HG03280 (cell line): ENCODE measurements at regions not wholly inside any gene's neighbourhood (a gene's known extent, or its start where the extent isn't known, plus 50 kb on each side); places are given as distances from the start of the nearest gene placed in this dataset.

Experiments used
- ATAC-seq: cut with Tn5 transposase; IDR thresholded peaks from one replicate; pipeline ENCODE4 v1.9.1; 2021; ENCODE audit warnings: mild to moderate bottlenecking, moderate library complexity; ENCODE audit not compliant: unreplicated experiment

DNA sequence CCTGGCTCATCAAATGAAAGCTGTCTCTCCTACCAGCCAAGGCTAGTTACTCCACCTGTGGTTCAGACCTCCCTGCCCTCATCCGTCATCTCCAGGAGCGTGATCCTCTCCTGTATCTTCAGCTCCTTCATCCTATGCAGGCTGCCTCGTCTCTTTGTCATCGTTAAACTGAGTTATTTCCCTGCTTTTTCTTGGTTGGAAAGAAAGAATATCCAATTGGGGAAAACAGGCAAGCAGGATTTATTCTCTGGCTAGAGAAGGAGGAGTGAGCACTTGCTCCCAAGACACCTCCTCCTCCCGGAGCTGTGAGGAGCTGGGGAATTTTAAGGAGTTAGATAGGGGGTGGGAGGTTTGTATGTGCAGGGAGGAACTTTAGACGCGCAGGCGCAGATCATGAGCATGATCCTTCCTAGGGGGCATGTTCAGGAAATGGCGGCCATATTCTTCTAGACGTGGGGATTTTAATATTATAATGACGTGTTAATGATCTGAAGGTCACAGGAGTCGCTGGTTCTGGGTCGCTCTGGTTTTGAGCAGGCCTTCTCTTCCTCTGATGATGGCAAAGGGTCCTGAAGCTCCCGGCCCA, 156.4 kb upstream of the KL start:
- no peak for ATAC-seq

DNA sequence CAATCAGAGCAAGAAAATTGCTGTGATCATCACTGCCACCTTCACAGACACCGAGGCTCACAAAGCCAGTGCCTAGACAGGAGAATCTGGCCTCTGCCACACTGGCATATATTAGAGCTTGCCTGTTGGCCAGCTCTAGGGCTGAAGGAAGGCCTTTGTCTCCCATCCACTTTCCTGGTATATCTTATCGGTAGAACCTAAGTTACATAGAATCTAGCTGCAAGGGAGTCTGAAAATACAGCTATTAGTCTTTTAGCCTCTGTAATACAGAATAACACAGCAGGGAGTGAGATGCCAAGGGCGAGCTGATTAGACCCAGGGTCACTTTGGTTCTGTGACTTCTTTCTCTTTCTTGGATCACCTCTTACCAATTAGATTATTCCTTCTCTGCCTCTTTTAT, 154.9 kb upstream of the KL start:
- ATAC-seq = no peak

DNA sequence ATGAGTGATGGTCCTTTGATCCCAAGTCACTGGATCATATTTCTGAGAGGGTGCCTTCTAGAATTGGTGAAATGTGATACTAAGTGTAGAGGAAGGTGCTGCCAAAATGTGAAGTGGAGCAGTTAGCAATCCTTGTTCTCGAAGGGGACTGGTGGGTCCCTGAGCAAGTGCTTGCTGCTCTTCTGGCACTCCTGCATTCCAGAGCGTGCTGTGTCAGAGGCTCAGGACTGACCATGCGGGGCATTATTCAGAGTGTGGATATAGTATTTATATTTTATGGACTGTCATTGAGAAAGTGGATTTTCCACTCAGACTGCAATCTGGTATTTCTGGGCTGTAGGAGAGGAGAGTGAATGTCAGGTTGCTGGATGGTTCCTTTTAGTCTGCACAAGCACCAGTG, 152.6 kb upstream of the KL start:
- ATAC-seq = no peak

DNA sequence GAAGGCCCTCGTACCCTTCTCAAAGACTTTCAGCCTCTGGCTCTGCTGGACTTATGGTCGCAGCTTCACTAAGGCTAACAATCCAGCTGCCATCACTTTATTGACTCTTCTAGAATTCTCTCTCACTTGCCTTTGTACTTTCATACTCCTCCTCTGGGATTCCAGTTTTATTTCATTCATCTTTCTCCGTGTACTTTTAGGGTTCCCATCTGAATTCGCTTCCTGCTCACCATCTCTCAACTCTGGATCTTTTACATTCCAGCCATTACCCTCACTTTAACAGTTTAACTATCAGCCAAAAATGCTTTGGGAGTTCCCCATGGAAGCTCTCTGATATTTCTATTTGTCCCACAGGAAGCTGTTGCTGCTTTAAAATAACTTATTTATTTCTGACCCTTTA, 149.3 kb upstream of the KL start:
- no peak for ATAC-seq

DNA sequence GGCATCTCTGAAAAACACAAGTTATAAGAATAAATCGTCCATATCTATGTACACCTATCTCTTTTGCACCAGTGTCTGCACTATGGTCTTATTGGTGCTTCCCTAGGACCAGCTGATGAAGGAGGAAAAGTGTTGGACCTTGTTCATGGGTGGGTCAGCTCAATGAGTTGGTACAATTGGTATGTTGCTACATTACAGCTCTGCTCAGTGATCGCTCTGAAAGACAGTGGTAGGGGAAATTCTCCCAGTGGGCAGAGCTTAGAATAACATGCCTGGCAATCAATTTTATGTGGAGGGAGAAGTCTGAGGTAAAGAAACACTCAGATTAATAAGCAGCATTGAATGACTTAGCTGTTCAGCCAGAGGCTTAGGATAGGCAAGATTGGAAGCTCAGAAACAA, 138.7 kb upstream of the KL start:
- ATAC-seq = no peak

DNA sequence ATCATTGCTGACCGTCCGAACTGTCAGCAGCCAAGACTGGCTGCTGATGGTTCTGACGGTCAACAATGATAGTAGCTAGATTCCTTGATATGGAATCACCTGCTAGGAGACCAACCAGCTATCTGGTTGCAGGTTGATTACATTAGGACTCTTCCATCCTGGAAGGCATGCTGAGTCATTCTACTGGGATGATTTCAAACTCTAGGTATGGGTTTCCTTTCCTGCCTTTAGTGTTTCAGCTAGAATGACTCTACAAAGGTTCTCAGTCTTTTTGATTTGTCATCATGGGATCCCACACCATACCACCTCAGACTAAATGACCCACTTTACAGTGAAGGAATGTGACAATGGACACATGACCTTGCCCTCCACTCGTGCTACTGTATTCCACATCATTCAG, 138.1 kb upstream of the KL start:
- ATAC-seq = no peak

DNA sequence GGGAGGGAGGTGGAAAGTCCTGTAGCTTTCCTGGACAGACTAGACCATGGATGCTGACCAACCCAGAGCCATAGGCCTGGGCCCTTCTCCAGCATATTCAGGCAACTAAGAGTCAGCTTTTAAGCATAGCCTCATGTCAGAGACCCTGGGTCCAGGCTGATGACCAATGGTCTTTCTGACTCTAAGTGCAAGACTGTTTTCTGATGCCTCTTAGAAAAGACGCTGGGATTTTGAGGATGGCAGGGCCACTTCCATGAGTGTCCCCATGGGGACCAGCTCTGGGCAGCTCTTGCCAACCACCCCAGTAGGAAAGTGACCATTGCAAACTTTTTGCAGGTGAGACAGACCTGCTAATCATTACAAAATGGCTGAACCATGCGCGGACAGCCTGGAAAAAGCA, 135.6 kb upstream of the KL start:
- ATAC-seq = no peak

DNA sequence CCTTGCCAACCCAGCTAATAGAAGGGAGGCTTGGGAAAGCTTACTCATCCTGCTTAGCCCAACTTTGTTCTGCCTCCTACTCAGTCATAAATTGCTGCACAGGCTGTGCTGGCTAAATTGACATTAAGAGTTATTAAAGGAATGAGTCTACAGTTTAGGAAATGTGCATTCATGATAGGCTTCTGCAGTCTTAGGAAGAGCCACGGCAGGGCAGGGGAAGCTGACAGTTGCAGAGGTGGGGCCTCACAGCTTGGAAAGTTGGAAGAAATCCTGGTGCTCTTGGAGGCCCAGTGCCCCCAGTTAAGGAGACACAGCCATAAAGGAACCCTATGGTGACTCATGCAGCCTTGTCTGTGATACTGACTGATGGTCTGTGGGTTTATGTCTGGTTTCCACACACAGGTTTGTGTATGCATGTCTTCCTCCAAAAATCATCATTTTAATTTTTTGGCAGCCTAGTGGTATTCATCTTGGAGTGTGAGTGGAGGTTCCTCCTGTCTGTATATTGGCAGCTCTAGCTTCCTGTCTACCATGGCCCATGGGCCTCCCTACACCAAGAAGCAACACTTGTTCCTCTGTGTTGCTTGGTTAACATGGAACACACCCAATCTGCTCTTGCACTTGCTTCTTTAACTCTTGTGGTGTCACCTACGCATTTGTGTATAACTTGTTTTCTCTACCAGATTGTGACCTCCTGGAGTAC, 135.0 kb upstream of the KL start:
- no peak for ATAC-seq

DNA sequence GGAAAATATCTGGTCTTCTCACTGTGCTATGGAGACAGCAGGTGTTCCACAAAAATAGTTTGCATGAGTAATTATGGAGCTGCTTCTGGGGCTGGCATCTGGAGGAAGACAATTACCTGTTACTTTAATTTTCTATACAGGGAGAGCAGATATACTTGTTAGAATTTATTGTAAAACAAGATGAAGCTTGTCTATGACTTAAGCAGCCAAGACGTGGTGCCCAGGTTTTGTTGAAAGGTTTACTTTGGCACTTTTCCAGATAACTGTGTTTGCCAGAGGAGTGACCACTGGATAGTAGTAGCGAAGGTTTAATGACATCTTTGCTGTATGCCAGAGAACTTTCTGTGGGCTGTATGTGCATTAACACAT, 134.5 kb upstream of the KL start:
- ATAC-seq = no peak

DNA sequence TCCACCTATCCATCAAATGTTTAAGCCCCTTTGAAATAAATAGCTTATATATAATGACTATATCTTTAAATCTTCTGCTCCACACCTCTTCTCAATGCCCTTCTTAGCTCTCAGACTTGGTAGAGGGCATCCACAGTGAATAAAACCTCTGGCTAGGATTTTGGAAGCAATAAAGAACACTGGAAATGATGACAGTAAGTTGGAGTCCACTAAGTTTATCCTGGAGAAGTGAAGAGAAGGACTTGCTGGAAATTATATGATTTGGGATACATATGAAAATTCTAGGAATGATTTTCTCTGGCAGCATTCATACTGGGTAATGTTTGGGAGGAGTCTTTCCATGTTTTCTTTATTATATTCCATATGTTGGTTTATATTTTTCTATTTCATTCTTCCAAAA, 133.5 kb upstream of the KL start:
- ATAC-seq = no peak

DNA sequence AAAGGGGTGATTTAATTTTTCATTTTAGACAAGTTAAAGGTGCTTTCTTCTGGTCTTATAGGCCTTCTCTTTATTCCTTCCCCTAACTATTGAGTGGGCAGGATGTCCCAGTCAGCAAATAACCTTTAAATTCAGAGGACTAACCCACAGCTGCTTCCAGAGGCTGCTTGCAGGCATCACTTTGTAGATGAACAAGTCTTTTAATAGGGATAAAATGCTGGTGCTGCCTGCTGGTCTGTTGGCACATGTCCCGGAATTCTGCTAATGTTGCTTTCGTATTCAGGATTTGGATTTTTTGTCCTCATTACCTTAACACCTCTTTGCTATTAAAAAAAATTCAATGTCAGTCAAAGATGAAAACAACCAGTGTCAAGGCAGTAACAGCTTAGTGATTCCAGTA, 132.7 kb upstream of the KL start:
- no peak for ATAC-seq

DNA sequence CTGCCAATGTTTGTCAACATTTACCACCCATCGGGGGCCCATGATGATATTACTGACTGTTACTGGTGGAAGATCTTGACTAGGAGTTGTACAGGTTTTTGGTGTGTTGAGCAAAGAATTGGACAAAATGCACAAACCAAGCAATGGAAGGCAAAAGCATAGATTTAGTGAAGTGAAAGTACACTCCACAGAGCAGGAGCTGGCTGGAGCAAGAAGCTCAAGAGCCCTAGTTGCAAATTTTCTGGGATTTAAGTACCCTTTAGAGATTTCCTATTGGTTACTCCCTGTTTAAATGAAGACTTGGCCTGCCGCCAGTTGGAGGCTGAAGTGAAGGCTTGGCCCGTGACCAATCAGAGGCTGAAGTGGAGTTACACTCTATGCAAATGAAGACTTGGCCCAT, 128.6 kb upstream of the KL start:
- ATAC-seq = no peak

DNA sequence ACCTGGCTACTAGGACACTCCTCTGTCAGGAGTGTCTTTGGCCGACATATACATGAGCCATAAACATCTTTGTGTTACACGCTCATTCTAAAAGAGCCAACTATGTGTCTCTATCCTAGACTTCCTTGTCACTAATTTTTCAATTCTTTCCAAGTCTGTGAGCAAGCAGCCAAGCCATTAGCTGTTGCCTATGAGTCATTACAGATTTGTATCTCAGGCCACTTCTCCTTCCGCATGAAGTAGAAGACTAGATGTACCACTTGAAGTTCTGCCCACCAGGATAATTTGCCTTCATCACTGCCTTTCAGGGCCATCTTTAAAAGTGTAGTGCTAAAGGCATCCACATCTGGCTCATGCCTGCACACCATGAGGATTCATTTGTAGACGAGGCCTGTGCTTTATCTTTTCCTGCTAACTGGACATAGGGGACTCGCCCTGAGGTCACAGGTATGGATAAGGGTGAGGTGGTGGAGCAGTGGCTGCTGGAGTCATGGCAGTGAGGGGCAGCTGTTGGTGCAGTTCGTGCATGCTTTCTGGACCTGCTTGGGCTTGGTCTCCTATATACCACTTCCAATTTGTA, 126.1 kb upstream of the KL start:
- no peak for ATAC-seq

DNA sequence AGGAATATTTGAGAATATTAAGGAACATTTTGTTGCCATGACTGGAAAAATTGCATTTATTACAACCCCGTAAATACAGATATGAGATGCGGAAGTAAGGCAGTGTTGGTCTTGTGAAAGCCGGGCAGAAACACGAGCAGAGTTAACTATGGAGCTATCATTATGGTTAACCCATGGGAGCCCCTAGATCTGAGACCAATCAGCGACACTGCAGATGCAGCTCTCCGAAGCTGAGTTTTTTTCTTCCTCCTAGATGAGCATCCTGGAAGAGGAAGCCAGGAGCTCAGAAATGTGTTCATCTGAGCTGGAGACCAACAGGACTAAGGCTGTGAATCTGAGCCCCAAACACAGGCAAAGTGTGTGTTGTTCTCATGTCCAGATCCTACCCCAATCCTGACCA, 123.0 kb upstream of the KL start:
- no peak for ATAC-seq

DNA sequence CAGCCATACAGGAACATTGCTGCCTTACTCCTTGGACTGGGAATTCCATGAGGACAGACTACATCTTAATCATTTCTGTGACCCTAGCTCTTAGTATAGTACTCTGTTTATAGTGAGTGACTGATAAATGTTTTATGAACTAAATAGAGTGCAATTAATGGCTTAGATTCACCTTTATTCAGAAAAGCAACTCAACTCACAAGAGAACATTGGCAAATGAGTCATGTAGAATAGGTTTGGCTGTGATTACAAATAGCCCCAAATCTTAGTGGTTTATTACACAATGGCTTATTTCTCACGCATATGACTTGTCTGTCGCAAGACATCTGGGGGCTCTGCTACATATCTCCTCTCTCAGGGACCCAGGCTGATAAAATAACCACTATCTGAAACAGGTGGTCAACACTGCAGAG, 121.6 kb upstream of the KL start:
- no peak for ATAC-seq

DNA sequence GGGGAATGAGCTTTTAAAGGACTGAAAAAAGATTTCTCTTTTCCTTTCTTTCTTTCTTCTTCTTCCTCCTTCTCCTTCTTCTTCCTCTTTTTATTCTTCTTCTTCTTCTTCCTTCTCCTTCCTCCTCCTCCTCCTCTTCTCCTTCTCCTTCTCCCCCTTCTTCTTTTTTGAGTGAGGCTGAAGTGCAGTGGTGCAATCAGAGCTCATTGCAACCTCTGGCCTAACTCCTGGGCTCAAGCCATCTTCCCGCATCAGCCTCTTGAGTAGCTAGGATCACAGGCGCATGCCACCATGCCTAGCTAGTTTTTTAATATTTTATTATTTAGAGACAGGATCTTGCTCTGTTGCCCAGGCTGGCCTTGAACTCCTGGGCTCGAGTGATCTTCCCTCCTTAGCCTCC, 120.9 kb upstream of the KL start:
- no peak for ATAC-seq

DNA sequence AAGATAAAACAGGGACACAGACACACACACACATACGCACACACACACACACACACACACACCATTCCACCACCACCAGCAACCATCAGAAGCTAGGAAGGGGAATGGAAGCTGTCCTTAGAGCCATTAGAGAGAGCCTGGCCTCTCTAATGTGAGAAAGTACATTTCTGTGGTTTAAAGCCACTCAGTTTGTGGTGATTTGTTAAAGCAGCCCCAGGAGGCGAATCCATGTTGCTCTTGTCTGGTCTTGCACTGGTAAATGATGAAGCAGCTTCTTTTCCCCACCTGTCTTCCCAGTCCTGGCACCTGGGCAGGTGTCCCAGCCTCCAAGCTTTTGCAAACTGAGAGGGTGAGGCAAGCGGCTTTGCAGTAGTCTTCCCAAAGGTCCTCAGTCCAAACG, 118.9 kb upstream of the KL start:
- ATAC-seq = no peak

DNA sequence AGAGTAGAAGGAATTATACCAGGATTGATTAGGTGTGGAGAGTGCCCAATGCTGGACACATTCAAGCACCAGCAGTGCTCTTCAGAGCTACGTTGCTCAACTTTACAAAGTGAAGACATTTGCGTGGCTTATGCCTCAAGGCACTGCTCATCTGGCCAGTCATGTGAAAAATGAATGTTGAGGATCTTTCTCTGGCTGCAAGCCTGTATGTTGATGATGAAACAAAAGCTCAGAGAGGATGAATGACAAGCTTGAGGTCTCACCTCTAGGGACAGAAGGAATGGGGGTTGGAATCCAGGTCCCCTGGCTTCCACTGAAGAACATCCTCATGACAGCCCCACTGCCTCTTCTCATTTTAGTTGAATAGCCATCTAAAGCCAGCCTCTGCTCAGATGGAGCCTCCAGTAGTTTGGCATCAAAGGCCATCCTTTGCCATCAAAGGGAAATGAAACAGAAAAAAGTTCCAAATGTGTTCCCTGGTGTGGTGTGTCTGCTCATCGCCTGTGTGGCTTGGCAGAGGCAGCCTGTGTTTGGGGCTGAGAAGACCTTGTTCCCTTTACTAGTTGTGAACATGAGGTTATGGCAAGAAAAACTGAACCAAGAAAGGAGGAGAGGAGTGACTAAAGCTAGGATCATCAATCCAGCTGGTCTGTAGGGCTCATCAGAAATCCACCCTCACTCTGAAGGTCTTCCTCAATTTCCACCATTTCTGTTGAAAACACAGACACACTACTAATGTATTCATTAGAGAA, 114.0 kb upstream of the KL start:
- no peak for ATAC-seq

DNA sequence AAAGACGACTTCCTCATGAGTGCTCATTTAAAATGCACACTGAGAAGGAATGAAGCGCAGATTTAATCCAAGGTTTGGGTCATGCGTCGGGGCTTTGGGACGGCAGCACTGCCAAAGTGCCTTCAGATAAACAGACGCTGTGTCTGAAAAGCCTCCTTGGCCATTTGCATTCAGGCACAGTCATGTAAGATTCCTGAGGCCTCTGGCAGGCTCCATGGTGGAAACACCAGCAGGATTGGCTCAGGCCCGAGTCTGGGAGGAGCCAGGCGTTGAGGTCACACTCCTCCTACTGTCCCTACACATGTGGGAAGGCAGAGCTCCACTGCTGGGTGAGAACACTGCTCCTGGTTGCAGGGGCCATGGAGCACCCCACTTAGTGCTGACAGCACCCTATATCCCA, 113.3 kb upstream of the KL start:
- no peak for ATAC-seq

DNA sequence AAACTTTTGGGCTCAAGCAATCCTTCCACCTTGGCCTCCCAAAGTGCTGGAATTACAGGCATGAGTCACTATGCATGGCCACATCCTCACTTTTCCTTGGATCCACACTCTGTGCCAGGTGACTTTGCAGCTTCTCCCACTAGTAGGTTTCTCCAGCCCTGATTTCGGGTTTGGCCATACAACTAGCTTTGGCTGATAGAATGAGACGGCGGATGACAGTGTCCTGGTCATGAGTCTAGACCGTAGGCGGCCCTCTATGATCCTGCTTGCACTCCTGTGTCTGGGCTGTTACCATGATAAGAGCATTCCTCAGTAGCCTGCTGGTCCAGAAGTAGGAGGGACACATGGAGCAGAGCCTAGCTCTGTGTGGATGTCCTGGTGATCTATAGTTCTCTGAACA, 112.5 kb upstream of the KL start:
- no peak for ATAC-seq

DNA sequence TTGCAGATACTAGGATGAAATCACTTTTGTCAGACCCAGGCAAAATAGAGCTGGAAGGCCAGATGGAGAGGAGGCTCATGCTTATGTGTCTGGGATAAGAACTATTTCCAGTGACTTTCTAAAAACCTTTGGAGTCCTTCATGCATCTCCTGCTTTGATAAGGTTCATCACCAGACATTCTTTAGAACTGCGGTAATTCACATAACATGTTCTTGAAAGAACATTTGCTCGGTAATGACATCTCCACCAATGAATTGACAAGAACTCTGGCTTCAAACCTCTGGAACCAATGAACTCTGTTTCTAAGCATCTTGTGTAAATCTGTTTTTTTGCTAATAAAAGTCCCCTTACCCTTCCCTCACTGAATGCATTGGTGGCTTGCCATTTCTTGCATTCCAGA, 112.0 kb upstream of the KL start:
- no peak for ATAC-seq
